HFFc6 (cell line): ENCODE measurements at regions not wholly inside any gene's neighbourhood (a gene's known extent, or its start where the extent isn't known, plus 50 kb on each side); places are given as distances from the start of the nearest gene placed in this dataset.
A peak's percentile ranks its signal among the peaks of the same experiment; 100 is the strongest.

ENCODE experiments used
- DNase-seq: peaks from one replicate; pipeline ENCODE4 v3.0.0-alpha.2; 2018
- H3K27ac Mint-ChIP-seq: 2 replicates; pipeline ENCODE4 v1.8.0; 2020; ENCODE audit warnings: mild to moderate bottlenecking, mixed read lengths
- H3K27me3 Mint-ChIP-seq: 2 replicates; pipeline ENCODE4 v1.8.0; 2021; ENCODE audit warnings: mild to moderate bottlenecking, moderate library complexity, mixed read lengths; ENCODE audit not compliant: insufficient read depth
- H3K36me3 Mint-ChIP-seq: 2 replicates; pipeline ENCODE4 v1.8.0; 2021; ENCODE audit warnings: low read depth, mixed read lengths
- H3K4me1 Mint-ChIP-seq: 2 replicates; pipeline ENCODE4 v1.8.0; 2020; ENCODE audit warnings: low read depth, mixed read lengths
- H3K4me3 Mint-ChIP-seq: 2 replicates; pipeline ENCODE4 v1.8.0; 2020; ENCODE audit warnings: mild to moderate bottlenecking, moderate library complexity, mixed read lengths
- H3K9me3 Mint-ChIP-seq: 2 replicates; pipeline ENCODE4 v1.8.0; 2020; ENCODE audit warnings: mild to moderate bottlenecking, mixed read lengths
- CTCF ChIP-seq: fragments of 200-600 bp; sonication (generic); IDR thresholded peaks from 2 replicates; pipeline ENCODE4 v1.5.0; 2021; ENCODE audit warnings: antibody characterized with exemption, mild to moderate bottlenecking

- no peak for TF ChIP-seq CTCF
Measured at GRCh38 chr16:87222335-87222734, 94.9 kb downstream of the C16orf95 start.

GRCh38 chr16:87223656-87224248 is 93.4 kb downstream of the C16orf95 start:
- Mint-ChIP-seq H3K27me3 (peaks cover 6% of the 10 kb centered on the region; the same call in 1 of the 2 replicates), H3K9me3 (no peaks in the 10 kb centered on the region), H3K4me3 (no peak overlapping the region), H3K27ac (no peak overlapping the region), H3K4me1 (peaks cover 17% of the 10 kb centered on the region), H3K36me3 (no peaks in the 10 kb centered on the region)
- no peak for DNase-seq
- no peak for TF ChIP-seq CTCF

More at GRCh38 chr16:87222335-87222734, 94.9 kb downstream of the C16orf95 start:
- Mint-ChIP-seq H3K27me3 (peaks cover 6% of the 10 kb centered on the region; the same call in 1 of the 2 replicates), H3K27ac (no peak overlapping the region), H3K9me3 (no peaks in the 10 kb centered on the region), H3K36me3 (no peaks in the 10 kb centered on the region), H3K4me1 (peaks cover 9% of the 10 kb centered on the region), H3K4me3 (no peak overlapping the region)
- no peak for DNase-seq

- no peak for DNase-seq
- no peak for TF ChIP-seq CTCF
- Mint-ChIP-seq H3K27me3 (peaks cover 7% of the 10 kb centered on the region), H3K4me1 (peaks cover 17% of the 10 kb centered on the region), H3K9me3 (peaks cover 4% of the 10 kb centered on the region; the same call in 1 of the 2 replicates), H3K27ac (peak overlapping the region; percentile 78), H3K36me3 (peaks cover 2% of the 10 kb centered on the region), H3K4me3 (no peak overlapping the region; the same call in 1 of the 2 replicates)
Measured at GRCh38 chr16:87226926-87227295, 90.3 kb downstream of the C16orf95 start.

GRCh38 chr16:87227296-87227951 is 89.8 kb downstream of the C16orf95 start:
- peak; percentile 19 for DNase-seq
- Mint-ChIP-seq H3K4me3 (no peak overlapping the region; the same call in 1 of the 2 replicates), H3K9me3 (peaks cover 4% of the 10 kb centered on the region; the same call in 1 of the 2 replicates), H3K4me1 (peaks cover 17% of the 10 kb centered on the region), H3K36me3 (peaks cover 5% of the 10 kb centered on the region), H3K27ac (peak overlapping the region; percentile 78), H3K27me3 (peaks cover 7% of the 10 kb centered on the region)
- TF ChIP-seq CTCF, result no peak

GRCh38 chr16:87228363-87228762 is 88.8 kb downstream of the C16orf95 start:
- Mint-ChIP-seq H3K27me3 (peaks cover 7% of the 10 kb centered on the region), H3K4me3 (no peak overlapping the region), H3K36me3 (peaks cover 5% of the 10 kb centered on the region), H3K9me3 (peaks cover 4% of the 10 kb centered on the region; the same call in 1 of the 2 replicates), H3K27ac (no peak overlapping the region), H3K4me1 (peaks cover 17% of the 10 kb centered on the region)
- no peak for TF ChIP-seq CTCF
- no peak for DNase-seq
